ENCODE measurements at regions not wholly inside any gene's neighbourhood (a gene's known extent, or its start where the extent isn't known, plus 50 kb on each side); places are given as distances from the start of the nearest gene placed in this dataset.

GRCh38 chr2:180058993-180059392, 51.9 kb upstream of the CWC22 start:
- CTCF ChIA-PET: no interaction called here
- H3K4me1 ChIP-seq (ENCODE audit: control insufficient read depth, insufficient read depth, low read length): no peaks in the 10 kb centered on the region
- no peak overlapping the region for H3K9ac ChIP-seq (ENCODE audit: low read depth, low read length)
- H3K56ac ChIP-seq (ENCODE audit: extremely low read depth, insufficient read depth, low read length): no peak overlapping the region
- ATAC-seq (ENCODE audit: low read depth): no peak
- no TSS peak for BruUV-seq (replicated peaks)
- in situ Hi-C loops (cut with MboI; ENCODE audit: low sequenced_read_pairs) (loop anchor here (25.0 kb wide), 1 partner anchor 647 kb away; no protein-coding TSS in a partner anchor), dilution Hi-C loops (cut with HindIII; ENCODE audit: low sequenced_read_pairs, unreplicated experiment) (no loop called here), intact Hi-C loops (cut with micrococcal nuclease) (no loop called here)
- no peak overlapping the region for H2AK5ac ChIP-seq (ENCODE audit: low read depth, low read length)
- H2BK5ac ChIP-seq (ENCODE audit: low read depth, low read length, poor library complexity, severe bottlenecking): no peak overlapping the region
- no peak overlapping the region for H3K14ac ChIP-seq (replicated peaks; ENCODE audit: low read depth, low read length)
- H3K4me3 ChIP-seq (ENCODE audit: insufficient read depth, low read depth, low read length): no peak overlapping the region
- H4K5ac ChIP-seq (ENCODE audit: low read depth, low read length): no peak overlapping the region
- no peaks in the 10 kb centered on the region for H4K20me1 ChIP-seq (ENCODE audit: insufficient read depth, low read length)
- H3K27me3 ChIP-seq (ENCODE audit: control insufficient read depth, insufficient read depth, low read length): peaks cover 2% of the 10 kb centered on the region
- H4K8ac ChIP-seq (ENCODE audit: low read depth in 2 of 2, low read length in 2 of 2): no peak overlapping the region
- H2BK120ac ChIP-seq (ENCODE audit: low read depth, low read length): no peak overlapping the region
- H2BK20ac ChIP-seq (ENCODE audit: low read depth, low read length): no peak overlapping the region
- H3K18ac ChIP-seq (ENCODE audit: low read depth, low read length): no peak overlapping the region
- H3K36me3 ChIP-seq (ENCODE audit: control insufficient read depth, insufficient read depth, low read length): no peaks in the 10 kb centered on the region
- H3K79me1 ChIP-seq (ENCODE audit: low read depth in 1 of 2, low read length in 2 of 2): no peaks in the 10 kb centered on the region
- no peak overlapping the region for H2AFZ ChIP-seq (replicated peaks; ENCODE audit: low read length, poor library complexity)
- no peak for DNase-seq
- no peak overlapping the region for H3K27ac ChIP-seq (ENCODE audit: insufficient read depth, low read length)
- H4K91ac ChIP-seq (ENCODE audit: insufficient read depth, low read depth, low read length): no peak overlapping the region
- TF ChIP-seq, protein P1, sequence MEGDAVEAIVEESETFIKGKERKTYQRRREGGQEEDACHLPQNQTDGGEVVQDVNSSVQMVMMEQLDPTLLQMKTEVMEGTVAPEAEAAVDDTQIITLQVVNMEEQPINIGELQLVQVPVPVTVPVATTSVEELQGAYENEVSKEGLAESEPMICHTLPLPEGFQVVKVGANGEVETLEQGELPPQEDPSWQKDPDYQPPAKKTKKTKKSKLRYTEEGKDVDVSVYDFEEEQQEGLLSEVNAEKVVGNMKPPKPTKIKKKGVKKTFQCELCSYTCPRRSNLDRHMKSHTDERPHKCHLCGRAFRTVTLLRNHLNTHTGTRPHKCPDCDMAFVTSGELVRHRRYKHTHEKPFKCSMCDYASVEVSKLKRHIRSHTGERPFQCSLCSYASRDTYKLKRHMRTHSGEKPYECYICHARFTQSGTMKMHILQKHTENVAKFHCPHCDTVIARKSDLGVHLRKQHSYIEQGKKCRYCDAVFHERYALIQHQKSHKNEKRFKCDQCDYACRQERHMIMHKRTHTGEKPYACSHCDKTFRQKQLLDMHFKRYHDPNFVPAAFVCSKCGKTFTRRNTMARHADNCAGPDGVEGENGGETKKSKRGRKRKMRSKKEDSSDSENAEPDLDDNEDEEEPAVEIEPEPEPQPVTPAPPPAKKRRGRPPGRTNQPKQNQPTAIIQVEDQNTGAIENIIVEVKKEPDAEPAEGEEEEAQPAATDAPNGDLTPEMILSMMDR (conservative IDR thresholded peaks at IDR 0.05; ENCODE audit: low read depth, low read length): no peak
- TF ChIP-seq POLR2A (IDR thresholded peaks at IDR 0.05; ENCODE audit: low read depth, low read length) (no peak), SMC3 (IDR thresholded peaks at IDR 0.05; ENCODE audit: low read depth, low read length) (no peak)
- POLR2A ChIA-PET (ENCODE audit: unreplicated experiment): no interaction called here
- H3K23ac ChIP-seq (ENCODE audit: low read depth, low read length): no peak overlapping the region
- H2BK15ac ChIP-seq (ENCODE audit: low read depth, low read length): no peak overlapping the region
- WGBS, 2 experiments (ENCODE audit: extremely low coverage in 2 of 2, insufficient read length in 1 of 2): no CpG with 5 or more reads among the region's 4 CpGs
- H3K4ac ChIP-seq (ENCODE audit: low read depth, low read length): no peak overlapping the region
- no peak overlapping the region for H2AK9ac ChIP-seq (replicated peaks; ENCODE audit: low read depth, low read length, poor library complexity)
- no peaks in the 10 kb centered on the region for H3K9me1 ChIP-seq (ENCODE audit: insufficient read depth, low read length)
- no peaks in the 10 kb centered on the region for H3K9me3 ChIP-seq (ENCODE audit: control insufficient read depth, insufficient read depth, low read length)
- no peak overlapping the region for H3K4me2 ChIP-seq (ENCODE audit: low read depth, low read length)
